ENCODE measurements at regions not wholly inside any gene's neighbourhood (a gene's known extent, or its start where the extent isn't known, plus 50 kb on each side); places are given as distances from the start of the nearest gene placed in this dataset.

DNA sequence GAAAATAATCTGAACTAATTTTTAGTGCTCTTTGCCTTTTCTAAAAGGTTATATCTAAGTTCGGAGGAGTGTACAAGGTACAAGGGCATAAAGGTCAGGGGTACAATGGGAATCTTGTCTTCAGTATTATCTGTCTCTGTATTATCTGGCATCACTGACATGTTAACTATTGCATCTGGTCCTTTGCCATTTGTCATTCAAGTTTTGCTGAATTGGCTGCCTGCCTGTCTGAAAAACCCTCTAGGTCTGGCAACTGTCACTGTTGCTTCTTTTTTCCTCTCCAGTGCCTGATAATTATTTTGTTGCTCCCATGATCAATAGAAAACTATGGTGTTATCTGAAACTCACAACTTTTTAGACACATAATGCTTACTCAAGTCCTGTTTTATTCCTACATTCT is 112.5 kb upstream of the STK26 start:
- no peak for DNase-seq

DNA sequence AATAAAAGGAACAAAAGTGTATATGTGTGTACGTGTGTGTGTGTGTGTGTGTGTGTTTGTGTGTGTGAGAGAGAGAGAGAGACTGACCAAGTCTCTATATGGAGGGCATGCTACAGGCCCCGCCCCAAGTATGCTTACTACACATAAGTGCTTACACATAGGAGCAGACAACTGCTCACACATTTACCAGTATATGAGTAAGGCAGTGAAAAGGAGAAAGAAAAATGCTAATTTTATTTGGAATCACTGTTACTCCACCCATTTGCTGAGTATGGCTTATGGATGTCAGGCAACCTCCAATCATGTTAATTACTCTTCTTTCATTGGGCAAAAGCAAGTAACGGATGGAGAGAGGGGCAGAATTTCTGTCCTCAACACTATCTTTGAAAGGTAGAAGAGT is 107.6 kb upstream of the STK26 start:
- DNase-seq: no peak

- no peak for DNase-seq
Measured at GRCh38 chrX:131917588-131917987, 105.5 kb upstream of the STK26 start.

DNA sequence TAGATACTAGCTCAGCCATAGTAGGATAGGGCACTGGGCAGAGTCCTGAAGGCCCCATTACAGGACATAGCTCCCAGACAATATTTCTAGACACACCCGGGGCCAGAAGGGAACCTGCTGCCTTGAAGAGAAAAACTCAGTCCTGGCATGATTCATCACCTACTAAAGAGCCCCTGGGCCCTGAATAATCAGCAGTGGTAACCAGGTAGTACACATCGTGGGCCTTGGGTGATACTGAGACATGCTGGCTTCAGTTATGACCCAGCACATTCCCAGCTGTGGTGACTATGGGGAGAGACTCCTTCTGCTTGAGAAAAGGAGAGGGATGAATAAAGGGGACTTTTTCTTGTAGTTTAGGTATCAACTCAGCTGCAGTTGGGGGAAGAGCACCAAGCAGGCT is 104.3 kb upstream of the STK26 start:
- DNase-seq: no peak

- DNase-seq: no peak
Measured at GRCh38 chrX:131923614-131924250, 99.4 kb upstream of the STK26 start.

- DNase-seq: no peak
Measured at GRCh38 chrX:131938749-131939148, 84.4 kb upstream of the STK26 start.

GRCh38 chrX:131942034-131942433 is 81.1 kb upstream of the STK26 start:
- no peak for DNase-seq

GRCh38 chrX:131944936-131945902 is 77.9 kb upstream of the STK26 start:
- no peak for DNase-seq

- no peak for DNase-seq
Measured at GRCh38 chrX:131951166-131951565, 71.9 kb upstream of the STK26 start.

- DNase-seq: no peak
Measured at GRCh38 chrX:131955099-131955777, 67.9 kb upstream of the STK26 start.

DNA sequence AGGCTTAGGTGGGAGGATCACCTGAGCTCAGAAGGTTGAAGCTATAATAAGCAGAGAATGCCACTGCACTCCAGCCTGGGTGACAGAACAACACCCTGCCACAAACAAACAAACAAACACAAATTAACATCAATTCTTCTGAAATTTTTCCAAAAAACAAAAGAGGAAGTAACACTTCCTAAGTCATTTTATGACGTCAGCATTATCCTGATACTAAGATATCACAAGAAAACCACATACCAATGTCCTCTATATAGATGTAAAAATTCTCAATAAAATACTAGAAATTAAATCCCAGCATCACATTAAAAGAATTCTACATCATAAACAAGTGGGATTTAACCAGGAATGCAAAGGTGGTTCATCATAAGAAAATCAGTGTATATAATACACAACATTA is 64.4 kb upstream of the STK26 start:
- no peak for DNase-seq

- DNase-seq: no peak
Measured at GRCh38 chrX:131970347-131970746, 52.8 kb upstream of the STK26 start.
